NCI-H1417 (cell line): ENCODE measurements at regions not wholly inside any gene's neighbourhood (a gene's known extent, or its start where the extent isn't known, plus 50 kb on each side); places are given as distances from the start of the nearest gene placed in this dataset.
"Not testable (repeated sequence)": the region's sequence is repeated elsewhere in the genome, so short reads cannot be mapped to it uniquely, and the experiment has no call there.

ENCODE experiments used
- DNase-seq, 3 experiments: peaks; one replicate each; lab custom pipeline; 2025; lab: John Stamatoyannopoulos, UW

GRCh38 chr14:38062223-38062622 lies 145.5 kb upstream of the SSTR1 start:
- DNase-seq, result not testable (repeated sequence)

- no peak for DNase-seq
Observed at GRCh38 chr14:38063711-38064320, 143.9 kb upstream of the SSTR1 start.

DNA sequence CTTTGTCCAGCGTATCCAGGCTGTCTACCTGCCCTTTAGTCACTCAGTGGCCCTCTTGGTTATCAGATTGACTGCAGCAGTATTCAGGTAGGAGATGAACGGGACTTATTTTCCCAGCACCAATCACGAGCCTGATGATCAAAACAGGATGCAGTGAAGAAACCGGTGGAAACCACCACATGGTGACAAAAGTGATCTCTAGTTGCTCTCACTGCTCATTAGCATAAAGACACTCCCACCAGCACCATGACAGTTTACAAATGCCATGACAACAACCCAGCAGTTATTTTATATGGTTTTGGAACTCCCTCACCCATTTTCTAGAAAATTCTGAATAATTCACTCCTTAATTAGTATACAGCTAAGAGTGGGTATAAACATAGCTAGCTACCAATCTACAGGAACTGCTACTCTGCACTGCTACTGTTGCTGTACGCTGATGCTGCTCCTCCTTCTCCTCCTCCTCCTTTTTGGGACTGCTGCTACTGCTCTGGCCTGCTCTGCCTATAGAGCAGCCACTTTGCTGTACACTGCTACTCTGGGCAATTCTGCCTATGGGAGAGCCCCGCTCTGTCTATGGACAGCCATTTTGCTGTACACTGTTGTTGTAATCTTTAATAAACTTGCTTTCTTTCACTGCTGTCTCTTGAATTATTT lies 142.5 kb upstream of the SSTR1 start:
- DNase-seq, result no peak

DNA sequence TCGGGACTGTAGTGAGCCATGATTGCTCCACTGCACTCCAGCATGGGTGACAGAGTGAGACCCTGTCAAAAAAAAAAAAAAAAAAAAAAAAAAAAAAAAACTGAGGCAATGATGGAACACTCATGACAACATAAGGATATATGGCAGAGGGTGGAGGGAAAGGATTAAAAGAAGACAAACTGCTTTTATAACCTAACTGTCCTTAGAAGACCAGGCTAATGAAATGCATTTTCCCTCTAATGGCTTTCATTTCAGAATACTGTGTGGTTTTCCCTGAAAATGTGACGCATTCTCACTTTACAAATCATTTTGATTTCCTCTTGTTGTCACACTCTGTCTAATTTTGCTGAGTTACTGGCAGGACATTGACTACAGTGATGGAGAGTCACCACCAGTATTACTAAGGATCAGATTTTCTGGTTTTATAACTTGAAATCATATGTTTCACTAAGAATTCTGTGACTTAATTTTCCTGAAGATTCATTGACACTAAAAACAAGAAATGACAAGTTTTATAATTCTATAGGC lies 137.6 kb upstream of the SSTR1 start:
- no peak for DNase-seq

DNA sequence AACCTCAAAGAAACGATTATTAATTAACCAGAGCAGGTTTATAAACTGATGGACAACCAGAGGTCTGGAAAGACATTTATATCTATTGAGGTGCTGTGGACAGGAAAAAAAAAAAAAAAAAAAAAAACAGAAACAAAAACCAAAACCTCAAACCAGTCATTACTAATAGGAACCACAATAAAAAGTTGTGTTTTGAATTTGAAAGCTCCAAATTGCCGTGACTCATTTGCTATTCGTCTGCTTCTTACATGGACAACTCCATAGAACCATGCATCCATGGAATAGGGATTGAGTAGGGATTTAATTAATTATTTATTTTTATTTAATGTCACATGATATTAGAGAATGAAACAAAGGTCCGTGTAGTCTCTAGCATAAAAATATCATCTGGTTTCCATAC lies 134.1 kb upstream of the SSTR1 start:
- DNase-seq, result no peak

DNA sequence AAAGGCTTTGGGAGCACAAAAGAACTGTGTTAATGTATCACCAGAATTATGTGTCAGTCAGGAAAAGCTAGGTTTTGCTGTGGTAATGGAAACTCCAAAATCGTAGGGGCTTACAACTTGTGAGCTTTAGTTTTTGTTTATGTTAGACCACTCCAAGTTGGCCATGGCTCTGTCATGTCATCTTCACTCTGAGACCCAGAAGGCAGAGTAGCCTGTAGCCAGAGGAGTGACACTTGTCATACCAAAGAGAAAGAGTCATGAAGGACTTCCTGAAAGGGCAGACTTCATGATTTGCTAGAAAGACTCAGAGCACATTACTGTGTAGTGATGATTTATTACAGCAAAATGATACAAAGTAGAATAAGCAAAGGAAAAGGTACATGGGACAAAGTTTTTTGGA lies 133.6 kb upstream of the SSTR1 start:
- no peak for DNase-seq

- DNase-seq, result no peak
Observed at GRCh38 chr14:38074754-38075153, 132.9 kb upstream of the SSTR1 start.

DNA sequence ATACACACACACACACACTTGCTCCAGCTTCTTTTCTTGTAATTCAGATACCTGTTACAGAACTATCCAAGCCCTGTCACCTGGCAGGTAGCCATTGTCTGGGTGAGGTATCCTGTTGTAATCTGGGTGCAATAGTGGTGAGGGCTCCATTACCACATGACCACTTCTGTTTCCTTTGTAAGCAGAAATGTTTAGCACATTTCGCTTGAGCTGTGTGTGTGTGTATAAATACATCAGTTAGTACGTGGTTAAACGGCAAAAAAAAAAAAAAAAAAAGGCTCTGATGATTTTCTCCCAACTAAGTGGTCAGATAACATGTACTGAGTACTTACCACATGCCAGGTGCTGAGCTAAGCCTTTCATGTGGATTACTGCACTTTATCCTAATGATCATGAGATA lies 129.3 kb upstream of the SSTR1 start:
- DNase-seq, result peak in 1 of 3 experiments; percentile 31

DNA sequence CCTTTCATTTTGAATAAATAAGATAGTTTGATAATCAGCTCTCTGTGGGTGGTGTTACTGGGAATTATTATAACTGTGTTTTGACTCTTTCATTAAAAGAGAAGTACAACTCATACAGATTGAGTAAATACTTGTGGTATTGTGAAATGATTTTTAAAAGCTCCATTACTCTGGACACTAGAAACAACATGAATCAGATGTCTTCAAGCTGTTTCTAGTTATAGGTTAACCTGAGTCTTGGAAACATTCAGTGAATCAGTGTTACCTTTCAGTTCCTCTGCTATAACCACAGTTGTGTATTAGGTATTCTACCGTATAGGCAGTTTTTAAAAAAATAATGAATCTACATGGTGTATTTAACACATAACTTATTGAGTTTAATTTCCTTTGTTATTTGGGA lies 128.4 kb upstream of the SSTR1 start:
- no peak for DNase-seq

- DNase-seq, result peak in 1 of 3 experiments; percentile 24
Observed at GRCh38 chr14:38079886-38080285, 127.8 kb upstream of the SSTR1 start.

- no peak for DNase-seq
Observed at GRCh38 chr14:38080696-38081095, 127.0 kb upstream of the SSTR1 start.

- peak in 1 of 3 experiments; percentile 51 for DNase-seq
Observed at GRCh38 chr14:38083039-38083438, 124.7 kb upstream of the SSTR1 start.

DNA sequence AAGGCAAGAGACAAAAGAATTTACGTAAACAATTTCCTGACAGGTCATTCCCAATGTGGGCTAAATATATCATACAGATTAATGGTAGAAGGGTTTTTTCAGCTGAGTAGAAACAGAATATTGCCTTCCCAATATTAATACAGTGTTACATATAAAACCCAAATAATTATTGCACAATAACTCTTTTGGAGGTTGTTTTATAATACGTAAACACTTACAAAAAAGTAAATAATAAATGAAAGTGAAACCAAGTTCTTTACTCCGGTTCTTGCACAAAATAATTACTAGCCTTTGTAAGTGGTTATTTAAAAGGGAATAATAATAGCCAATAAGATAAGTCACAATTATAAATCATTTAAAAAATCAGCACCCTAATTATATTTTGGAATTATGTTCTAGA lies 118.6 kb upstream of the SSTR1 start:
- DNase-seq, result peak in 1 of 3 experiments; percentile 64

GRCh38 chr14:38090506-38090905 lies 117.2 kb upstream of the SSTR1 start:
- no peak for DNase-seq

GRCh38 chr14:38098074-38098836 lies 109.4 kb upstream of the SSTR1 start:
- DNase-seq, result no peak

GRCh38 chr14:38101679-38102078 lies 106.0 kb upstream of the SSTR1 start:
- no peak for DNase-seq

GRCh38 chr14:38103542-38104225 lies 104.0 kb upstream of the SSTR1 start:
- no peak for DNase-seq

GRCh38 chr14:38105106-38105702 lies 102.5 kb upstream of the SSTR1 start:
- DNase-seq, result no peak

- DNase-seq, result no peak
Observed at GRCh38 chr14:38107216-38107631, 100.5 kb upstream of the SSTR1 start.

DNA sequence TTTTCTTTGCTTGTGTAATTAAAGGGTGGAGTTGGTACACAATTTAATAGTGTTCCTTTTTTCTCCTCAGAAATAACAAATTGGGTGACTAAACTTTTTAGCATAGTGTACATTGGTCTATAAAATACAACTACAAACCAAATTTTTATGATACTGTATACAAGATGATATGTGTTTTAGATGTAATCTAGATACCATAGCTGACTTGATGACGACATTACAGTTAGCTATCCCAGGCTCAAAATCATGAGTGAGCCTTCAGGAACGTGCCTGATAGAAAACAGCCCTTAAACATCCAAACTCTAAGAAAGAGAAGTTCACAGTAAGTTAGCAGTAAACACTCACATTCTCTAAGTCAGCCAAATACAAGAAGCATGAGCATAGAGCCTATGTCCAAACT lies 99.0 kb upstream of the SSTR1 start:
- no peak for DNase-seq

DNA sequence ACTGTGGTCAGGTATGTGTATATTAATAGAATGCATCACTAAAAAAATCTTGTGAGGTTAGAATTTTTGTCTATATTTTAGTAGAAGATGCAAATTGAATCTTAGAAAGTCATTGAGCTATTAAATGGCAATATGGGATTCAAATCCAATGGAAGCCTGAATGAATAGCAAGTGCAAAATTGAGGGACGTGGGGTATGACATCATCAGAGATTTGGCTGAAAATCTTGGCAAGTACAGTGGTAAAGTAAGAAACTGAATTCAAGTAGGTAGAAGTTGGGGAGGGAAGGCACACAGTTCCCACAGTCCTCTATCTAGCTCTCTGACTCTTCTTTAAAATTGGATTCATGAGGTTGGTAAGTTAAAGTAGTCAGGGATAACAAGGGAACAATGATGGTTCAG lies 97.4 kb upstream of the SSTR1 start:
- no peak for DNase-seq

DNA sequence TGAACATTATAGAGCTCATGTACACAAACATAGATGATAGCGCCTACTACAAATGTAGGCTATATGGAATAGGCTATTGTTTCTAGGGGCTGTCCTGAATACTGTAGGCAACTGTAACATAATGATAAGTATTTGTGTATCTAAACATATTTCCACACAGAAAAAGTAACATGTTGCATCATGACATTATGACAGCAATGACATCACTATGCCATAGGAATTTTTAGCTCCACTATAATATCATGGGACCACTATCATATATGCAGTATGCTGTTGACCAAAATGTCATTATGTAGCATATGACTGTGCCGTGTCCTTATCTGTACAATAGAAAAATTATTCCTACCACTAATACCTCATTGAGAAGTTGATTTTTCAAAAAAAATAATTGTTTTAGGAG lies 96.7 kb upstream of the SSTR1 start:
- no peak for DNase-seq
